A673 (cell line): ENCODE measurements at regions not wholly inside any gene's neighbourhood (a gene's known extent, or its start where the extent isn't known, plus 50 kb on each side); places are given as distances from the start of the nearest gene placed in this dataset.

Experiments
- EZH2 ChIP-seq: fragments of 200-600 bp; sonication (generic); IDR thresholded peaks from 2 replicates; pipeline ENCODE4 v1.6.1; 2017; ENCODE audit warnings: borderline replicate concordance, low read depth, mild to moderate bottlenecking, mixed read lengths, antibody characterized with exemption, low read length; ENCODE audit not compliant: poor library complexity, severe bottlenecking
- TF ChIP-seq, protein P1 (sequence below): fragments of 300-800, 200-600 bp; sonication (generic); conservative IDR thresholded peaks from 2 replicates; pipeline ENCODE4 v1.5.1; 2017; ENCODE audit warnings: low read depth, mild to moderate bottlenecking, antibody characterized with exemption, low read length, moderate library complexity, mixed read lengths

DNA sequence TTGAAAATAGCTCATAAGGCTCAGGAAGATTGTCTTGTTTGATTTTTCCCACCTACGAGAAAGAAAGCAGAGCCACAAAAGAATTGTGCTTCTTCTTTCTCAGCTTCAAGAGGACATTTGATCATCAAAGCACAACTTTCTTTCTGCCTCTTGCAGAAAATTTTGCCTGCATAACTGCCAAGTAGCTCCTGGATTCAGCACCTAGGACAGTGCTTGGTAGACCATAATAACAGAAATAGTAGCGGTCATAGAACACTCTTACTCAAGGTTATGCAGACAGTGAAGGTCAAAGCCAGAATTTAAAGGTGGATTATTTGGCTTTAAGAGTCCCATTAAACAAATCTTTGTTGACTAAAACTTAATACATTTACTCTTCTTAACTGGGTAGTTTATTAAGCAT, 594.7 kb upstream of the CCNG1 start:
- TF ChIP-seq, protein P1, sequence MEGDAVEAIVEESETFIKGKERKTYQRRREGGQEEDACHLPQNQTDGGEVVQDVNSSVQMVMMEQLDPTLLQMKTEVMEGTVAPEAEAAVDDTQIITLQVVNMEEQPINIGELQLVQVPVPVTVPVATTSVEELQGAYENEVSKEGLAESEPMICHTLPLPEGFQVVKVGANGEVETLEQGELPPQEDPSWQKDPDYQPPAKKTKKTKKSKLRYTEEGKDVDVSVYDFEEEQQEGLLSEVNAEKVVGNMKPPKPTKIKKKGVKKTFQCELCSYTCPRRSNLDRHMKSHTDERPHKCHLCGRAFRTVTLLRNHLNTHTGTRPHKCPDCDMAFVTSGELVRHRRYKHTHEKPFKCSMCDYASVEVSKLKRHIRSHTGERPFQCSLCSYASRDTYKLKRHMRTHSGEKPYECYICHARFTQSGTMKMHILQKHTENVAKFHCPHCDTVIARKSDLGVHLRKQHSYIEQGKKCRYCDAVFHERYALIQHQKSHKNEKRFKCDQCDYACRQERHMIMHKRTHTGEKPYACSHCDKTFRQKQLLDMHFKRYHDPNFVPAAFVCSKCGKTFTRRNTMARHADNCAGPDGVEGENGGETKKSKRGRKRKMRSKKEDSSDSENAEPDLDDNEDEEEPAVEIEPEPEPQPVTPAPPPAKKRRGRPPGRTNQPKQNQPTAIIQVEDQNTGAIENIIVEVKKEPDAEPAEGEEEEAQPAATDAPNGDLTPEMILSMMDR = no peak
- TF ChIP-seq EZH2 = no peak
